ENCODE measurements at regions not wholly inside any gene's neighbourhood (a gene's known extent, or its start where the extent isn't known, plus 50 kb on each side); places are given as distances from the start of the nearest gene placed in this dataset.
A peak's percentile ranks its signal among the peaks of the same experiment; 100 is the strongest.

GRCh38 chr21:26756491-26757159 lies 88.6 kb downstream of the ADAMTS1 start:
- no peaks in the 10 kb centered on the region for H3K9me3 ChIP-seq
- no peaks in the 10 kb centered on the region for H3K4me1 ChIP-seq
- no peaks in the 10 kb centered on the region for H3K36me3 ChIP-seq
- DNase-seq (no peak), ATAC-seq (ENCODE audit: low FRiP score in 2 of 2) (peak in 1 of 2 donors; percentile 72)
- no peak overlapping the region for H3K4me3 ChIP-seq
- no peaks in the 10 kb centered on the region for H3K27me3 ChIP-seq
- H3K27ac ChIP-seq, result no peak overlapping the region
- 65 to 93% methylated on average over 3 of the region's 3 CpGs for WGBS, 2 donors
- TF ChIP-seq POLR2AphosphoS5 (IDR thresholded peaks at IDR 0.05) (no peak), CTCF (IDR thresholded peaks at IDR 0.05) (no peak), POLR2A (IDR thresholded peaks at IDR 0.05) (no peak), EP300 (IDR thresholded peaks at IDR 0.05) (no peak)

DNA sequence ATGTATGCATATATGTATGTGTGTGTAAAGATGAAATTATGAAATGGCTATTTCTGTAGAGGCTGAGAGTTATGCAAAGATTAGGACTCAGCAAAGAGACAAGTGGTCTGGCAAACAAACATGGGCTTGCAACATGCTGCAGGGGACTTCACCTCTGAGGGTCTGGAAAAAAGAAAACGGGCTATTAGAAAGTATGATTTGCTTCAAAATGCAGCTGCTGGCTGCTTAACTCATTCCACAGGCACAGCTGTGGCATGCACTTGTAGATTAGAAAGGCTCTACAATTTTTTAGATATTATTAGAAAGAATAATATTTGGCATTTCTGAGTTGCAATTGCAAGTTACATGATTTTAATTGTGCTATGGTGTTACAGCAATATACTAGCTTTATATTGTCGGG lies 90.4 kb downstream of the ADAMTS1 start:
- 65 to 71% methylated on average over 2 of the region's 2 CpGs for WGBS, 2 donors

DNA sequence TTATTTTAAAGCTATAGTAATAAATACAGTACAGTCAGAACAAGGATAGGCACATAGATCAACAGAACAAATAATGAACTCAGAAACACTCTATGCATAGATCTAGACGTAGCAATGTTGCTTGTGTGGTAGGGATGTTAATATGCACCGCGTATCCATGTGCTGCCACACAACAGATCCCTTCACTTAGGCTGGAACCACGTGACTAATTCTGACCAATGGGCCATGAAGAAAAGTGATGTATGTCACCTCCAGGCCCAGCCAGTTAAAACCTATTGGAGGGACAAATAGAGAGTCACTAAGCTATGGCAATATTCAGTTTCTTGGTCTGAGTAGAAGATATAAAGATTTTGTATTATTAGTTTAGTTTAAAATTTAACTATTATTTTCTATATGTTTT lies 91.4 kb downstream of the ADAMTS1 start:
- WGBS, 2 donors, result 87 to 88% methylated on average over 4 of the region's 4 CpGs
- DNase-seq (no peak), ATAC-seq (ENCODE audit: low FRiP score in 2 of 2) (no peak)
- Histone ChIP-seq H3K4me1 (no peaks in the 10 kb centered on the region), H3K9me3 (no peaks in the 10 kb centered on the region), H3K27me3 (no peaks in the 10 kb centered on the region), H3K36me3 (no peaks in the 10 kb centered on the region), H3K27ac (no peak overlapping the region), H3K4me3 (no peak overlapping the region)
- no peak for TF ChIP-seq POLR2AphosphoS5 (IDR thresholded peaks at IDR 0.05)
- no peak for TF ChIP-seq CTCF (IDR thresholded peaks at IDR 0.05)
- no peak for TF ChIP-seq EP300 (IDR thresholded peaks at IDR 0.05)
- TF ChIP-seq POLR2A (IDR thresholded peaks at IDR 0.05), result no peak

More for the DNA sequence above, 90.4 kb downstream of the ADAMTS1 start:
- Histone ChIP-seq H3K4me3 (no peak overlapping the region), H3K4me1 (no peaks in the 10 kb centered on the region), H3K27me3 (no peaks in the 10 kb centered on the region), H3K36me3 (no peaks in the 10 kb centered on the region), H3K27ac (no peak overlapping the region), H3K9me3 (no peaks in the 10 kb centered on the region)
- no peak for TF ChIP-seq POLR2AphosphoS5 (IDR thresholded peaks at IDR 0.05)
- TF ChIP-seq POLR2A (IDR thresholded peaks at IDR 0.05), result no peak
- no peak for TF ChIP-seq CTCF (IDR thresholded peaks at IDR 0.05)
- TF ChIP-seq EP300 (IDR thresholded peaks at IDR 0.05), result no peak
- ATAC-seq (ENCODE audit: low FRiP score in 2 of 2), result no peak
- DNase-seq, result no peak

DNA sequence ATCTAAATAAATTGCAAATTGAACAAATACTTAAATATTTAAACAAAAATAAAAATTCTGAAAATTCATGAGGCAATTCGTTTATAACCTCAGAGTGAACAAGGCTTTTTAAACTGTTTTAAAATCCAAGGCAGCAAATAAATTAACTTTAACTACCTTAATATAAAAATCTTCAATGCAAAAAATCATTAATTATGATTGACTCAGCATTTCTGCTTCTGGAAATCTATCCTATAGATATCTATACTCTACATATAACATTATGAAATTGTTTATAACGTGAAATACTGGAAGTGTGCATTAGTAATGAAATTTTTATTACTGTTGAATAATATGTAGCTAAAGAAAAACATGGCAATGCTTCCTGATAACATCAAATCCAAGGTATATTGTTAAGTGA lies 92.4 kb downstream of the ADAMTS1 start:
- TF ChIP-seq POLR2A (IDR thresholded peaks at IDR 0.05) (no peak), CTCF (IDR thresholded peaks at IDR 0.05) (no peak), POLR2AphosphoS5 (IDR thresholded peaks at IDR 0.05) (no peak)
- WGBS, 2 donors, result 76 to 78% methylated on average over 2 of the region's 2 CpGs
- no peaks in the 10 kb centered on the region for H3K27me3 ChIP-seq
- DNase-seq, result no peak
- no peaks in the 10 kb centered on the region for H3K9me3 ChIP-seq
- no peaks in the 10 kb centered on the region for H3K4me1 ChIP-seq
- no peak overlapping the region for H3K27ac ChIP-seq
- no peak overlapping the region for H3K4me3 ChIP-seq
- H3K36me3 ChIP-seq, result no peaks in the 10 kb centered on the region
- ATAC-seq (ENCODE audit: low FRiP score in 2 of 2), result no peak

GRCh38 chr21:26751305-26751704 lies 93.9 kb downstream of the ADAMTS1 start:
- no peak for TF ChIP-seq POLR2AphosphoS5 (IDR thresholded peaks at IDR 0.05)
- no peak for TF ChIP-seq POLR2A (IDR thresholded peaks at IDR 0.05)
- no peak for TF ChIP-seq EP300 (IDR thresholded peaks at IDR 0.05)
- TF ChIP-seq CTCF (IDR thresholded peaks at IDR 0.05), result no peak
- Histone ChIP-seq H3K27ac (no peak overlapping the region), H3K9me3 (no peaks in the 10 kb centered on the region), H3K4me3 (no peak overlapping the region), H3K4me1 (no peaks in the 10 kb centered on the region), H3K27me3 (no peaks in the 10 kb centered on the region), H3K36me3 (no peaks in the 10 kb centered on the region)
- ATAC-seq (ENCODE audit: low FRiP score in 2 of 2) (no peak), DNase-seq (no peak)
- 59 to 60% methylated on average over 4 of the region's 4 CpGs for WGBS, 2 donors

Data from upper lobe of left lung (tissue), 6 donors.